NOMO-1 treated with DMSO at 0.1 percent for 48 hours (cell line): ENCODE measurements at regions not wholly inside any gene's neighbourhood (a gene's known extent, or its start where the extent isn't known, plus 50 kb on each side); places are given as distances from the start of the nearest gene placed in this dataset.
"Not testable (repeated sequence)": the region's sequence is repeated elsewhere in the genome, so short reads cannot be mapped to it uniquely, and the experiment has no call there.

ENCODE experiments used
- DNase-seq: peaks from one replicate; lab custom pipeline; 2025; ENCODE audit not compliant: unreplicated experiment; lab: John Stamatoyannopoulos, UW

DNA sequence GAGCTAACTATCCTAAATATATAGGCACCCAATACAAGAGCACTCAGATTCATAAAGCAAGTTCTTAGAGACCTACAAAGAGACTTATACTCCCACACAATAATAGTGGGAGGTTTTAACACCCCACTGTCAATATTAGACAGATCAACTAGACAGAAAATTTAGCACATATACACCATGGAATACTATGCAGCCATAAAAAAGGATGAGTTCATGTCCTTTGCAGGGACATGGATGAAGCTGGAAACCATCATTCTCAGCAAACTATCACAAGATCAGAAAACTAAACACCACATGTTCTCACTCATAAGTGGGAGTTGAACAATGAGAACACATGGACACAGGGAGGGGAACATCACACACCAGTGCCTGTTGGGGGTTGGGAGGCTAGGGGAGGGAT, 358.9 kb upstream of the KCND2 start:
- DNase-seq: not testable (repeated sequence)

DNA sequence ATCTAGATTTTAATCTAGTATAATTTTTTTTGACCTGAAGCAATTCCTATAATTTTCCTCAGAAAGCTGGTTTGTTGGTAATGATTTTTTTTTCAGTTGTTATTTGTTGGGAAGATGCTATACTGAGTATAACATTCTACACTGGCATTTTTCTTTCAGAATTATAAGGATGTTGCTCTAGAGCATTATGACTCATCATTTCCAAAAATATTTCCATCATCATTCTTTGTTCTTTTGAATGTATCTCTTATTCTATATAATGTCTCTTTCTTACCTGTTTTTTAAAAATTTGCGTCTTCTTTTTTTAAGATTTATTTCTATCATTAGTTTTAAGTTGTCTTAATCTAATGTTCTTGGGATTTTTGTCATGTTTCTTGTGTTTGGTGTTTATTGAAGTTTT, 356.5 kb upstream of the KCND2 start:
- DNase-seq: no peak

DNA sequence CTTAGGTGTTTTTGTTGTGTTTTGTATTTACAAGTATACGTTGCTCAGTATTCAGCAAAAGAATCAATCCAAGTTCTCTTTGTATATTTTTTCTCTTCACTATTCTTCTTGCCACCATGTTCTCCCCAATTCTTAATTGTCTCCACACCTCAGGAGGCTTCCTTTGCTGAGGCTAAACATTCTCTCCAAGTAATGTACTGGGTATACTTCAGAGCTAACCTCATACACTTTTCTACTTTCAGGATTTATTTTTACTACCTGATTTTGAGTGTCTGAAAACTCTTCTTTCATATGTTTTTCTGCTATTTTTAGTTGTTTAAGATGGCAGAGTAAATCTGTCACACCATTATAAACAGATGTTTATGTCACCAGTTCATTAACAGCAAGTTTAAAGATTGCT, 354.8 kb upstream of the KCND2 start:
- no peak for DNase-seq

DNA sequence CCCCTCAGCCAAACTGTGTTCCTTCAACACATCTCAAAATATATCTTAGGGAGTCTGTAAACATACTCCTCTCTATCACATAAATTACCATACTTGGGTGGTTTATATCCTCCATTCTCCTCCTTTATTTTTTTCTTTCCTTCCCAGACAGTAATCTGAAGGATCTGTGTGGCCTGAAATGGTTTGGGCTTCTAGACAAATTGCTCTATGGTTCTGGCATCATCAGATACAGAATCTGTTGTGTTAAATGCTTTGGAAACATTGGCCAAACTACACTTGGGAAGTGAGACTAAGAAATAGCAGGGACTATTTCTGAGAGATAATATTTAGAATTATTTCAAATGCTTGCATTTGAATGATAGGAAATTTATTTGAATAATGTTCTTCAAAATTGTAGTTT, 353.0 kb upstream of the KCND2 start:
- DNase-seq: no peak

DNA sequence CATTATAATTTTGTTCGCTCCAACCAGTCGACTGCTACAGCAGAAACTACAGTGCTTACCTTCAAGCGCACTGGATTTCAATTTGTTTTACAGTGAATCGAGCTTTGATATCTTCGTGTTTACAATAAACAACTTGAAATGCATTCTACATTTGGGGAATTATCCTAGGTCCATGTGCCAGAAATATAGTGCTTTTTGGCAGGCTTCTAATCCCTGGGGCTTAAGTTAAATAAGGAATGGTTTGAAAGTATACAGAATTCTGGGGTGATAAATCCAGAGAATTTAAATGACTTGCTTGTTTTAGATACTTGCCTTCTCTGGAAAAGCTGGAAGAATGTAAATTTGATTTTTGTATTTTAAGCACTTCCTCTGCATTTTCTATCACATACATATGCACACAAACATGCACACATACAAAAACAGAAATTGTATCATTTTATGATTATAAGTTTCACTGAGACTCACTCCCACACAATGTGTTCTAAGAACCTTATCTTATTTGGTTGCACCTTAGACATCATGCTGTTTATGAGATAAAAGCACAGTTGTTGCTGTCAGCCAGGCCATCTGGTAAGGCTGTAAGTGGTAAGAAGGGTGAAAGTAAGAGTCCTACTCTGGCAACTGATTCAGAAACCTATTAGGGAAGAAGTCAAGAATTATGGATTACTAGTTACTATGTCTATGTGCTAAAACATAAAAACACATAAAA, 347.2 kb upstream of the KCND2 start:
- no peak for DNase-seq

DNA sequence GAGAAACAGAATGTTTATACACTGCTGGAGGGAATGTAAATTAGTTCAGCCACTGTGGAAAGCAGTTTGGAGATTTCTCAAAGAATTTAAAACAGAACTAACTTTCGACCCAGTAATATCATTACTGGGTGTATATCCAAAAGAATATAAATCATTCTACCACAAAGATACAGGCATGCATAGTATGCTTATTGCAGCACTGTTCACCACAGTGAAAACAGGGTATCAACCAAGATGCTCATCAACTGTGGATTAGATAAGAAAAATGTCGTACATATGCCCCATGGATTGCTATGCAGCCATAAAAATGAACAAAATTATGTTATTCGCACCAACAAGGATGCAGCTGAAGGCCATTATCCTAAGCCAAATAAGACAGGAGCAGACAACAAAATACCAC, 343.1 kb upstream of the KCND2 start:
- DNase-seq: no peak

DNA sequence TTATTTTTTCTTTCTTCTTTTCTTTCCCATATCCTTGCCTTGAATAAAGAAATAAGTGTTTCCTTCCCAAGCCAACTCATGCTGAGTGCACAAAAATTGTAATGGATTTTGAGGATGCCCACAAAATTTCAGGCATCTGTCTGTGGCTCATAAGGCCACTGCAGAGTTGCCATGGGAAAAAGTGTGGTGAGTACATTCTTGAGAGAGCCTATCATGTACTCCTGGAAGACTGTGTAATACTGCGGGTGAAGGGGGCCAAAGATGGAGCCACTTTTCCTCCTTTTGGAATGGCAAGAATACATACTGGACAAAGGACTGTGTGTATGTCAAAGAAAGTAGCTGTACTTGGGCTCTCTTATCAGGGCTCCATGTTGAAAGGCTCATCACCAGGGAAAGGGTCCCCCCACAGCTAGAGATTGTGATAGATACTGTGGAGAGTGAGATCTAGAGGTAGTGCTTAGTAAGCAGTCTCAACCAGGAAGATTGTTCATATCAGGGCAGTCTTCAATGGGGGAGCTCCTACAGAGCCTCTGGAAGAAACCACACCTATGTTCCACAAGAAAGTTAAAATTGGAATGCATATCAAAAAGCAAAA, 341.6 kb upstream of the KCND2 start:
- DNase-seq: no peak

DNA sequence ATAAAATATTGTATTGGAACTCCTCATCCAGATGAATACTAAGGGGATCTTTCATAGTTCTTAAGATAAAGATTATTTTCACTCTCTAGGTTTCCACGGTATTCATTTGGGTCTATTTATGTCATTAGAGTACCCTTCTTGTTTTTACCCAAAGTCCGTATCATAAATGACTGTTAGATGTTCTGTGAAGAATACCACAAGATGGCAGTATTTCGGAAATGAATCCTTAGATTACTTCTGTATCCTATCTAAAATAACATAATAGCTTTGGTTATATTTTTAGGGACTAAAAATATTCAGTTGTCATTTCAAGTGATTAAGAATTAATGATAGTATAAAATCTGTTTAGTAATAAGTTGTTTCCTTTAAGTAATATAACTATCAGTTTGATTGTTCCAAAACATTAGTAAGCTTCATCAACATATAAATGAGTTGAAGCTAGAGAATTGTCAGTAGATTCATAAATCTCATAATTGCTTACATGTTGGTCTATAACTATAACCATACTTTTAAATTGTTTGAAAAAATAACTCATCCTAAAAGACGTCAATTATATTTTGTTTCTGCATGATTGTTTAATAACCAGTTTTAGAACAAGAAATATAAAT, 337.5 kb upstream of the KCND2 start:
- peak; percentile 4 for DNase-seq

DNA sequence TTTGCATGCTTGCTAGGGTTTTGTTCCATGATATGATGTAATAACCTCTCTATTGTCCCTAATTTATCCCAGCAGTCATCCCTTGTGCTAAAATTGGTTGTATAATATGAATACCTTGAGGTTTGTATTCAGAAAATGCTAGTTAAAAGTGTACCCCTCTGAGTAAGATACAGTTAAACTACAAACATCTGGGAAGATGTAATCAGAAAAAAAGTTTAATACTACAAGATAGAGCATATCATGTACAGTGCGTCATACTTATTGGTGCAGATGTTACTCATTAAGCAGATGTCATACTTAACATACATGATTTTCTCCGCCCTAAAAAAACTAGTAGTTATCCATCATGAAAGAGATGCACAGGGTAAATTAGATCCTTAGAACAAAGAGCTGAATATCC, 336.1 kb upstream of the KCND2 start:
- no peak for DNase-seq

DNA sequence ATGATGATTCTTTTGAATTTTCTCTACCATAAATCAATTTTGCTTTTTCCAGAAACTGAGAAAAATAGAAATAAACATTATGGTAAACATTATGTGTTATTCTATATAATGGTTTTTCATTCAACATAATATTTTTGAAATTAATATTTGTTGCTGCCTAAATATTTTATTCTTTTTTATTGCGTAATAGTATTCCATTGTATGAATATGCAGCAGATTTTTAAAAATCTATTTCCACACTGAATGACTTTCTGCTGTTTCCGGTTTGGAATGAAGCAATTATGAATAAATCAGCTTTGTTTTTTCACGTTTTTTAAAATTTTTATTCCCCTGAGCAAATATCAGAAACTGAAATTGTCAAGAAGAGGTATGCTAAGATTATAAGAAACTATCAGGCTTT, 335.2 kb upstream of the KCND2 start:
- no peak for DNase-seq

DNA sequence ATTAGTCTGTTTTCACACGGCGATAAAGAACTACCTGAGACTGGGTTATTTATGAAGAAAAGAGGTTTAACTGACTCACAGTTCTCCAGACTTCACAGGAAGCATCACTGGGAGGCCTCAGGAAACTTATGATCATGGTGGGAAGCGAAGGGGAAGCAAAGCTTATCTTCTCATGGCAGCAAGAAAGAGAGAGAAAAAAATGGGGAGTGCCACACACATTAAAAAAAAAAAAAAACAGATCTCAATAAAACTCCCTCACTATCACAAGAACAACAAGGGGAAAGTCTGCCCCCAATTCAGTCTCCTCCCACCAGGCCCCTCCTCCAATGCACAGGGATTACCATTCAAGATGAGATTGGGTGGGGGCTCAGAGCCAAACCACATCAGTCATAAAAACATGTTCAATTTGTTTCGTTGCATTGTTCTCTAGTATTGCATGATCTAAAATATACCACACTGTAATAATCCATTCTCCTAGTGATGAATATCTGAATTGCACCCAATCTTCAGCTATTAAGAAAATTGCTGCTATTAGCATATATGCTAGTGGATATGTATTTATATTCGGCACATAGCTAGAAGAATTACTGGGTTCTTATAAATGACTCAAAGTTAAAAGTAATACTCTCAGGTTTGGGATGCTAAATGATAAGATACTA, 328.9 kb upstream of the KCND2 start:
- no peak for DNase-seq

DNA sequence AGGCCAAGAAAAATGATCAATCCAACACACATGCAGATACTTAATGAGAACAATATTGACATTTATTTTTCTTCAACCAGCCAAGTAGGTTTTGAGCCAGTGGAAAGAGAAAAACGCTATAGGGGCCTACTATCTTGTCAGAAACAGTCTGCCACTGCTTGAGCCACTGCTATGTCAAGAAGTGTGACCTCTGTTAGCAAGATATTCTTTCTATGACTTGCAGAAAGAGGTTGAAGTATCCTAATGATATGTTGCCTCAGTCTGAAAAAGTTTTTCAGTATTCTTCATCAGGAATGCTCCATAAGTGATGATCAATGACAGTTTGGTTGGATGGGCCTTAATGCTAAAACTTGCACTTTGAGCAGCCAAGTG, 328.4 kb upstream of the KCND2 start:
- no peak for DNase-seq

DNA sequence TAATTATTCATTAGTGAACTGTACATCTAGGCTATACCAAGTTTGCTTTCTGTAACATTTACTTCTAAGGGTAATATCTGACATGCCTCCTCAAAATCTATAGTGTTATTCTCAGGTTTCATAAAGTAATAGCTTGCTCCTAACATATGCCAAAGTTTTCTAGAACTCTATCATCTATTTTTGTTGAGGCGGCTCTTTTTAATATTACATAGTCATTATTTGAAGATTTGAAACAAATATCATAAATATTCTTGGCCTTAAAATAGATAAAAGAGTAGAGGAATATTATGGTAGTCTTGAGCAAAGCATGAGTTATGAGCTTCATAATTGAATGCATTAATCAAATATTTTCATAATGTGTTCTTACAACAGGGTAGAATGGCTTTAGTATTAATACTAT, 327.2 kb upstream of the KCND2 start:
- DNase-seq: no peak

DNA sequence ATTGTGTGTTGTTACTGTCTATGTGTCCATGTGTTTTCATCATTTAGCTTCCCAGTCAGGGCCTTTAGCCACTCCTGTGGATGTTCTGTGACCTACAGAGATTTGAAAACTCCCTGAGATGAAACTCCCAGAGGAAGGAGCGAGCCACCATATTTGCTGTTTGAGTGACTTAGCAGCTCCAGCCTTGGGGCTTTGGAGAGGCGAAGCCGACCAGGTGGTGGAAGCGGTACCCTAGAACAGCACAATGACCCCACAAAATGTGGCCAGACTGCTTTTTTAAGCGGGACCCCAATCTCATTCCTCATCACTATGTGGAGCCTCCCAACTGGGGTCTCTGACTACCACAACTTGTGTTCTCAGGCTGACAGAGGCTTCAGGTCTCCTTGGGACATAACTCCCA, 323.9 kb upstream of the KCND2 start:
- no peak for DNase-seq

DNA sequence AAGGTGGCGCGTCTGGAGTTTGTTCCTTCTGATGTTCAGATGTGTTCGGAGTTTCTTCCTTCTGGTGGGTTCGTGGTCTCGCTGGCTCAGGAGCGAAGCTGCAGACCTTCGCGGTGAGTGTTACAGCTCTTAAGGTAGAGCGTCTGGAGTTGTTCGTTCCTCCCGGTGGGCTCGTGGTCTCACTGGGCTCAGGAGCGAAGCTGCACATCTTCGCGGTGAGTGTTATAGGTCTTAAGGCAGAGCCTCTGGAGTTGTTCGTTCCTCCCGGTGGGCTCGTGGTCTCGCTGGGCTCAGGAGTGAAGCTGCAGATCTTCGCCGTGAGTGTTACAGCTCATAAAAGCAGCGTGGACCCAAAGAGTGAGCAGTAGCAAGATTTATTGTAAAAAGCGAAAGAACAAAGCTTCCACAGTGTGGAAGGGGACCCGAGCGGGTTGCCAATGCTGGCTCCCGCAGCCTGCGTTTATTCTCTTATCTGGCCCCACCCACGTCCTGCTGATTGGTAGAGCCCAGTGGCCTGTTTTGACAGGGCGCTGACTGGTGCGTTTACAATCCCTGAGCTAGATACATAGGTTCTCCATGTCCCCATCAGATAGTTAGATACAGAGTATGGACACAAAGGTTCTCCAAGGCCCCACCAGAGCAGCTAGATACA, 322.5 kb upstream of the KCND2 start:
- not testable (repeated sequence) for DNase-seq

DNA sequence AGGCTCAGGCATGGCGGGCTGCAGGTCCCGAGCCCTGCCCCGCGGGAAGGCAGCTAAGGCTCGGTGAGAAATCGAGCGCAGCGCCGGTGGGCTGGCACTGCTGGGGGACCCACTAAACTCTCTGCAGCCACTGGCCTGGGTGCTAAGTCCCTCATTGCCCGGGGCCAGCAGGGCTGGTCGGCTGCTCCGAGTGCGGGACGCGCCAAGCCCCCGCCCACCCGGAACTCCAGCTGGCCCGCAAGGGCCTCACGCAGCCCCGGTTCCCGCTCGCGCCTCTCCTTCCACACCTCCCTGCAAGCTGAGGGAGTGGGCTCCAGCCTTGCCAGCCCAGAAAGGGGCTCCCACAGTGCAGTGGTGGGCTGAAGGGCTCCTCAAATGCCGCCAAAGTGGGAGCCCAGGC, 321.4 kb upstream of the KCND2 start:
- DNase-seq: not testable (repeated sequence)

DNA sequence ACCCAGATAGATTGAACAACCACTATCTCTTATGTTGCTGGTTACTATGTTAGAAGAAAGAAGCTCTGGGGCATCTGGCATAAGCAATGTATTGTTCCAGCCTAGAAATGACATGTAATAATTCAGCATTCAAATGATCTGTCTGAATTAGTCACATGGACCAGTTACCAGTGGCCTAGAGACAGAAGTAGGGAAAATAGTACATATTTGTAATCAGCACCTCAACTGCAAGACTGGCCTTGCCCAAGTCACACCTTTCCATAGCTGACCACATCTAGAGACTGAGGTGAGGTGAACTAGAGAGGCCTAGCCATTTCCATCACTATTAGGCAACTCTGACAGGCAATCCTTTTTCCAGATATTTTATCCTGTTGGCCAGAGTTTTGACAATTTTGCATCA, 315.6 kb upstream of the KCND2 start:
- DNase-seq: no peak

DNA sequence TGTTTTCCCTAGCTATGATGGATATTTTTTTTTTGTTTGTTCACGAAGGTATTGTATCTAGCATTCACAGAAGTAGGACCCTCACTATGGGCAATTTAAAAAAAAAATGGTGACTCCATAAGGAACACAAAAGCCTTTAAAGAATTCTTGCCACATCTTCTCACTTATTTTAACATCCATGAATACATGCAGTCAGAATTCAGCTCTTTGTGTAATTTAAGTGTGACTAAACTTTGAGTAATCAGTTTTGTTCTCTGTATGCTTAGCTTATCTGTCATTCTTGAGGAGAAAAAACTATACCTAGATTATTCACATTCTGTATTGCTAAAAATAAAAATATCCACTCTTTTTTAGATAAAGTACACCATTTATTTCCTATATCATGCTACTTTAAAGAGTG, 313.2 kb upstream of the KCND2 start:
- no peak for DNase-seq

DNA sequence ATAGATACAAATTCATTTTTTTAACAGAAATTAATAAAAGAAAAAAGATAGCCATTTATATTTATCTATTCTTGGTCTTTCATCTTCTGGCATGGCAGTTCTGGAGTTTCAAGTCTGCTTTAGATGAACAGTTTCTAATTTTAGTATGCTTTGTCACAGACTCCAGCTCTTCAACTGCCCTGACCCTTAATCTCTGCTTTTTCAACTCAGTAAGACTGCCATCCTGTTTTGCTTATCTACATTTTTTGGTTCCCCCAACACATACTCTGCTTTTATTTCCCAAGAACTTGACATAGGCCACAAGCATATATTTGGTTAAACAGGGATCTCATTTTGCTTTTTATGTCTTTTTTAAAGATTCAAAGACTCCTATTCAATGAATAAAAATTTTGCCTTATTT, 309.3 kb upstream of the KCND2 start:
- no peak for DNase-seq

DNA sequence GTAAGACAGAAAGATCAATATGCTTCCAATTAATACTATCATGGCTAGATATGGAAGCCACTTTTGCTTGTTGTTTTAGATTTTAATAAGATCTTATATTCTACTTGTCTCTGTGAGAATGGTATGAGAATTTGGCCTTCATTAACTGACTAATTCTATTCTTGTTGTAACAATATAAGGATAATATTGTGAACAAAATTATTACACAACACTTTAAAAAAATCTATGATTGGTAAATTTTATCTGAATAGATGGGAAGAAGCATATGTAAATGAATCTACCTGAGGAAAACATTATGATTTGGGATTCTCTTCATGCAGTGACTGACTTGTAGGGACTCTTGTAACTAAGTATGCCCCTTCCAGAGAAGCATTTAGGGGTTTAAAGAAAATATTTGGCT, 308.9 kb upstream of the KCND2 start:
- no peak for DNase-seq

DNA sequence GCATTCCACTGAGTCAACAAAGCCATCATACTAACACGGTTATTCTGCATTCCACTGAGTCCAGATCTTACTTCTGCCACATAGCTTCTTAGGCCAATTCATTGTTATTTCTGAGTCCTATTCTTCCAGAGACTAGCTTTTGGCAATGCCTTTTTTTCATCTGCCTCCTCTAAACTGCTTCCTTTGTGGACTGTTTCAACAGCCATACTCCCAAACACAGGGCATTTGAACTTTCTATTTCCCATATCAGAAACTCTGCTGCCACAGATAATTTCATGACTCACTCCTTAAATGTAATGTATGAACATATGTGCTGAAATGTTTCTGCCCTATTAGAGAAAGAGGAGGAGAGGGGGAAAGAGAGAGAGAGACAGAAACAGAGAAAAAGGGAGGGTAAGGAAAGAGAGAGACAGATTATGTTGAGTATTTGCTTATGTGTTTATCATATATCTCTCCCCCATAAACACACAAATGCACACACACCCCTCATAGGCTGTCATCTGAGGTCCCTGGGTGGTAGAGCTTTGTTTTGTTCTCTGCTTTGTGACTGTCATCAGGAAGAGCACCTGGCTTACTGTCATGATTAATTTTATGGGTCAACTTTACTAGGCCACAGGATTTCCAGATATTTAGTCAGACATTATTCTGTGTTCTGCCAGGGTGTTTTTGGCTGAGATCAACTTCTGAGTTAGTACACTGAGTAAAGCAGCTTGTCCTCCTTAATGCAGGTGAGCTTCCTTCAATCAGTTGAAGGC, 308.0 kb upstream of the KCND2 start:
- DNase-seq: no peak
